PC-9 (cell line): ENCODE measurements at regions not wholly inside any gene's neighbourhood (a gene's known extent, or its start where the extent isn't known, plus 50 kb on each side); places are given as distances from the start of the nearest gene placed in this dataset.

Experiments
- EZH2 ChIP-seq: fragments of 200-600 bp; sonication (generic); IDR thresholded peaks from 2 replicates; pipeline ENCODE4 v1.8.0; 2017; ENCODE audit warnings: antibody characterized with exemption, low read depth
- TF ChIP-seq, protein P1 (sequence below): fragments of 200-600 bp; sonication (generic); conservative IDR thresholded peaks from 2 replicates; pipeline ENCODE4 v1.6.1; 2017; ENCODE audit warnings: mixed run types, antibody characterized with exemption, mild to moderate bottlenecking, moderate library complexity

DNA sequence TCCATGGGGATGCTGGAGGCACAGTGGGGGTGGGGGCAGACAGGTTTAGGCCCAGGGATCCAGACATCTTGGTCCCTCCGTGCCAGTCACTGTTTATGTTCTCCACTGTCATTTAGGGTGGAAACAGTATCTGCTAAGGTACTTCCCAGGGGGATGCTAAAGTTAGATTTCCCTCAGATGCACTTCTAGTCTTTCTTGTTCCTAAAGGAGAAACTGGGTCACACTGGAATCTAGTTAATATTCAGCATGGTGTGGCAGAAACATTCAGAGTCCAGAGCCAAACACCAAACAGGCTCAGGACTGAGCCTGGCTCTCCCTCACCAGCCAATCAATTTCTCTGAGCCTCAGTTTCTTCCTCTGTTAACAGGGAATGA is 83.4 kb upstream of the PLET1 start:
- TF ChIP-seq, protein P1, sequence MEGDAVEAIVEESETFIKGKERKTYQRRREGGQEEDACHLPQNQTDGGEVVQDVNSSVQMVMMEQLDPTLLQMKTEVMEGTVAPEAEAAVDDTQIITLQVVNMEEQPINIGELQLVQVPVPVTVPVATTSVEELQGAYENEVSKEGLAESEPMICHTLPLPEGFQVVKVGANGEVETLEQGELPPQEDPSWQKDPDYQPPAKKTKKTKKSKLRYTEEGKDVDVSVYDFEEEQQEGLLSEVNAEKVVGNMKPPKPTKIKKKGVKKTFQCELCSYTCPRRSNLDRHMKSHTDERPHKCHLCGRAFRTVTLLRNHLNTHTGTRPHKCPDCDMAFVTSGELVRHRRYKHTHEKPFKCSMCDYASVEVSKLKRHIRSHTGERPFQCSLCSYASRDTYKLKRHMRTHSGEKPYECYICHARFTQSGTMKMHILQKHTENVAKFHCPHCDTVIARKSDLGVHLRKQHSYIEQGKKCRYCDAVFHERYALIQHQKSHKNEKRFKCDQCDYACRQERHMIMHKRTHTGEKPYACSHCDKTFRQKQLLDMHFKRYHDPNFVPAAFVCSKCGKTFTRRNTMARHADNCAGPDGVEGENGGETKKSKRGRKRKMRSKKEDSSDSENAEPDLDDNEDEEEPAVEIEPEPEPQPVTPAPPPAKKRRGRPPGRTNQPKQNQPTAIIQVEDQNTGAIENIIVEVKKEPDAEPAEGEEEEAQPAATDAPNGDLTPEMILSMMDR: no peak
- no peak for TF ChIP-seq EZH2
